Mesenchymal stem cell (in vitro differentiated cells and primary cell): ENCODE measurements at regions not wholly inside any gene's neighbourhood (a gene's known extent, or its start where the extent isn't known, plus 50 kb on each side); places are given as distances from the start of the nearest gene placed in this dataset.
A peak's percentile ranks its signal among the peaks of the same experiment; 100 is the strongest.

Experiments used
- DNase-seq: peaks from one replicate; pipeline ENCODE4 v3.0.0-alpha.2; 2013
- H2AFZ ChIP-seq: one replicate; pipeline ENCODE4 v1.6.1; 2013; ENCODE audit warnings: low read depth, mild to moderate bottlenecking, control low read depth, inconsistent platforms, low read length, moderate library complexity
- H2AK5ac ChIP-seq: 2 replicates; pipeline ENCODE4 v1.6.1; 2013; ENCODE audit warnings: low read length, moderate library complexity, mild to moderate bottlenecking, inconsistent platforms; ENCODE audit not compliant: severe bottlenecking
- H2BK120ac ChIP-seq: one replicate; pipeline ENCODE4 v1.6.1; 2013; ENCODE audit warnings: low read depth, mild to moderate bottlenecking, inconsistent platforms, low read length, moderate library complexity
- H2BK12ac ChIP-seq, 2 experiments: one replicate each; pipeline ENCODE4 v1.6.1; 2013; ENCODE audit warnings: inconsistent platforms in 2 of 2, low read length in 2 of 2, mild to moderate bottlenecking in 2 of 2, moderate library complexity in 2 of 2, control low read depth in 1 of 2
- H2BK15ac ChIP-seq: one replicate; pipeline ENCODE4 v1.6.1; 2013; ENCODE audit warnings: mild to moderate bottlenecking, low read depth, inconsistent platforms; ENCODE audit not compliant: poor library complexity, severe bottlenecking
- H2BK5ac ChIP-seq: 2 replicates; pipeline ENCODE4 v1.6.1; 2013; ENCODE audit warnings: low read depth, mild to moderate bottlenecking, low read length, control low read depth, inconsistent platforms; ENCODE audit not compliant: poor library complexity, severe bottlenecking
- H3K14ac ChIP-seq, 2 experiments: one replicate each; pipeline ENCODE4 v1.6.1; 2013; ENCODE audit warnings: inconsistent platforms in 2 of 2, low read length in 2 of 2, control low read depth in 1 of 2, mild to moderate bottlenecking in 1 of 2, moderate library complexity in 1 of 2
- H3K18ac ChIP-seq, 2 experiments: one replicate each; pipeline ENCODE4 v1.6.1; 2013; ENCODE audit warnings: inconsistent platforms in 2 of 2, low read length in 2 of 2, control low read depth in 1 of 2, low read depth in 1 of 2, mild to moderate bottlenecking in 1 of 2
- H3K23ac ChIP-seq, 2 experiments: one replicate each; pipeline ENCODE4 v1.6.1; 2013; ENCODE audit warnings: inconsistent platforms in 2 of 2, low read length in 2 of 2, mild to moderate bottlenecking in 2 of 2, moderate library complexity in 2 of 2, control low read depth in 1 of 2
- H3K27ac ChIP-seq: 2 replicates; pipeline ENCODE4 v1.5.1; 2013; ENCODE audit warnings: mild to moderate bottlenecking, moderate library complexity, low read length, control low read depth, inconsistent platforms; ENCODE audit not compliant: poor library complexity, severe bottlenecking
- H3K27me3 ChIP-seq, 2 experiments: 2 replicates each; pipeline versions ENCODE4 v1.6.1 to v1.7.0; 2013; ENCODE audit warnings: low read length in 2 of 2, mild to moderate bottlenecking in 2 of 2, moderate library complexity in 2 of 2, control low read depth in 1 of 2, inconsistent platforms in 1 of 2; ENCODE audit not compliant: control insufficient read depth in 1 of 2, insufficient read depth in 1 of 2
- H3K36me3 ChIP-seq, 2 experiments: 2 replicates each; pipeline versions ENCODE4 v1.6.1 to v1.7.0; 2013; ENCODE audit warnings: low read length in 2 of 2, control low read depth in 1 of 2, inconsistent platforms in 1 of 2, low read depth in 1 of 2, mild to moderate bottlenecking in 1 of 2; ENCODE audit not compliant: insufficient read depth in 2 of 2, control insufficient read depth in 1 of 2
- H3K4ac ChIP-seq, 2 experiments: one replicate each; pipeline ENCODE4 v1.6.1; 2013; ENCODE audit warnings: inconsistent platforms in 2 of 2, low read length in 2 of 2, mild to moderate bottlenecking in 2 of 2, moderate library complexity in 2 of 2, control low read depth in 1 of 2, low read depth in 1 of 2
- H3K4me1 ChIP-seq: 2 replicates; pipeline ENCODE4 v1.6.1; 2013; ENCODE audit warnings: low read depth, low read length, control low read depth; ENCODE audit not compliant: control insufficient read depth, insufficient read depth
- H3K4me2 ChIP-seq: 2 replicates; pipeline ENCODE4 v1.6.1; 2013; ENCODE audit warnings: low read length, mild to moderate bottlenecking, inconsistent platforms; ENCODE audit not compliant: poor library complexity, severe bottlenecking
- H3K4me3 ChIP-seq, 2 experiments: 2 replicates each; pipeline versions ENCODE4 v1.5.1 to v1.7.0; 2013; ENCODE audit warnings: low read length in 2 of 2, mild to moderate bottlenecking in 2 of 2, control low read depth in 1 of 2, low read depth in 1 of 2; ENCODE audit not compliant: insufficient read depth in 1 of 2
- H3K79me1 ChIP-seq: replicated peaks from 2 replicates; pipeline ENCODE4 v1.6.1; 2013; ENCODE audit warnings: mild to moderate bottlenecking, control low read depth, low read length, inconsistent platforms; ENCODE audit not compliant: poor library complexity, severe bottlenecking
- H3K9ac ChIP-seq: 2 replicates; pipeline ENCODE4 v1.7.0; 2013; ENCODE audit warnings: mild to moderate bottlenecking, low read length, moderate library complexity
- H3K9me3 ChIP-seq: 2 replicates; pipeline ENCODE4 v1.7.0; 2013; ENCODE audit warnings: mild to moderate bottlenecking, low read length; ENCODE audit not compliant: control insufficient read depth
- H4K8ac ChIP-seq: one replicate; pipeline ENCODE4 v1.6.1; 2013; ENCODE audit warnings: inconsistent platforms, mild to moderate bottlenecking, low read length, moderate library complexity
- H4K91ac ChIP-seq: one replicate; pipeline ENCODE4 v1.6.1; 2013; ENCODE audit warnings: mild to moderate bottlenecking, low read length, inconsistent platforms
- WGBS: methylation state at CpG from one replicate; pipeline ENCODE4 v1.1.7; 2013; ENCODE audit warnings: mixed read lengths; 5-methylcytosine and 5-hydroxymethylcytosine counted together

- DNase-seq: no peak
- no peak overlapping the region for H2BK15ac ChIP-seq
- H3K4me3 ChIP-seq: no peak overlapping the region
- H3K4me2 ChIP-seq: no peak overlapping the region
- H3K14ac ChIP-seq: no peak overlapping the region
- H3K27ac ChIP-seq: no peak overlapping the region
- no peaks in the 10 kb centered on the region for H3K36me3 ChIP-seq
- peak overlapping the region in 1 of 2 experiments; percentile 73 for H2BK12ac ChIP-seq
- H3K4ac ChIP-seq: no peak overlapping the region
- H3K18ac ChIP-seq: peak overlapping the region; percentile 49 to 59
- no peak overlapping the region for H4K8ac ChIP-seq
- H3K27me3 ChIP-seq: no peaks in the 10 kb centered on the region
- H2AK5ac ChIP-seq: peak overlapping the region; percentile 51
- 90% methylated on average over 2 of the region's 2 CpGs for WGBS
- peaks cover 5% of the 10 kb centered on the region for H3K4me1 ChIP-seq
- H3K79me1 ChIP-seq: no peaks in the 10 kb centered on the region
- no peaks in the 10 kb centered on the region for H3K9me3 ChIP-seq
- no peak overlapping the region for H3K23ac ChIP-seq
- H3K9ac ChIP-seq: no peak overlapping the region
- no peak overlapping the region for H2BK5ac ChIP-seq
- no peak overlapping the region for H2AFZ ChIP-seq
- H2BK120ac ChIP-seq: no peak overlapping the region
- H4K91ac ChIP-seq: no peak overlapping the region
These were observed 532.8 kb downstream of the ZIC1 start for GRCh38 chr3:147941969-147942368.

- Histone ChIP-seq H2BK12ac (no peak overlapping the region), H3K4ac (no peak overlapping the region), H3K4me1 (peaks cover 5% of the 10 kb centered on the region), H3K4me2 (no peak overlapping the region), H3K27me3 (no peaks in the 10 kb centered on the region), H2BK15ac (no peak overlapping the region), H2BK120ac (no peak overlapping the region), H3K36me3 (no peaks in the 10 kb centered on the region), H3K79me1 (no peaks in the 10 kb centered on the region), H3K18ac (no peak overlapping the region), H4K91ac (no peak overlapping the region), H3K4me3 (peak overlapping the region in 1 of 2 experiments; percentile 57), H2AK5ac (no peak overlapping the region), H4K8ac (no peak overlapping the region), H3K9ac (peak overlapping the region; percentile 86), H2BK5ac (peak overlapping the region; percentile 74), H3K14ac (no peak overlapping the region), H2AFZ (no peak overlapping the region), H3K27ac (peak overlapping the region; percentile 81), H3K23ac (no peak overlapping the region), H3K9me3 (no peaks in the 10 kb centered on the region)
- peak; percentile 88 for DNase-seq
- 26% methylated on average over 2 of the region's 2 CpGs for WGBS
These were observed 534.2 kb downstream of the ZIC1 start for GRCh38 chr3:147943265-147943945.

- no peak overlapping the region for H2BK15ac ChIP-seq
- H3K4ac ChIP-seq: no peak overlapping the region
- no peaks in the 10 kb centered on the region for H3K27me3 ChIP-seq
- no peak overlapping the region for H3K18ac ChIP-seq
- H4K8ac ChIP-seq: peak overlapping the region; percentile 69
- no peak overlapping the region for H3K23ac ChIP-seq
- no peak overlapping the region for H3K14ac ChIP-seq
- H3K36me3 ChIP-seq: no peaks in the 10 kb centered on the region
- H2AK5ac ChIP-seq: no peak overlapping the region
- H2BK12ac ChIP-seq: no peak overlapping the region
- H3K4me3 ChIP-seq: peak overlapping the region in 1 of 2 experiments; percentile 72
- peak; percentile 90 for DNase-seq
- peak overlapping the region; percentile 67 for H3K27ac ChIP-seq
- H2AFZ ChIP-seq: no peak overlapping the region
- peak overlapping the region; percentile 86 for H3K9ac ChIP-seq
- no peak overlapping the region for H3K4me2 ChIP-seq
- H2BK120ac ChIP-seq: no peak overlapping the region
- 25% methylated on average over 3 of the region's 4 CpGs for WGBS
- H3K79me1 ChIP-seq: no peaks in the 10 kb centered on the region
- H3K4me1 ChIP-seq: peaks cover 3% of the 10 kb centered on the region
- H4K91ac ChIP-seq: no peak overlapping the region
- no peak overlapping the region for H2BK5ac ChIP-seq
- no peaks in the 10 kb centered on the region for H3K9me3 ChIP-seq
These were observed 536.9 kb downstream of the ZIC1 start for GRCh38 chr3:147945968-147946519.

- Histone ChIP-seq H2AK5ac (no peak overlapping the region), H2BK5ac (no peak overlapping the region), H2BK15ac (no peak overlapping the region), H3K79me1 (no peaks in the 10 kb centered on the region), H3K4me1 (no peaks in the 10 kb centered on the region), H4K8ac (no peak overlapping the region), H3K14ac (no peak overlapping the region), H3K4ac (no peak overlapping the region), H3K27me3 (no peaks in the 10 kb centered on the region), H3K27ac (no peak overlapping the region), H2BK120ac (no peak overlapping the region), H2AFZ (no peak overlapping the region), H3K4me3 (no peak overlapping the region), H3K4me2 (no peak overlapping the region), H2BK12ac (no peak overlapping the region), H3K9ac (no peak overlapping the region), H4K91ac (no peak overlapping the region), H3K23ac (no peak overlapping the region), H3K18ac (no peak overlapping the region), H3K36me3 (no peaks in the 10 kb centered on the region), H3K9me3 (peaks cover 6% of the 10 kb centered on the region)
- DNase-seq: no peak
- WGBS: 95% methylated on average over 1 of the region's 1 CpG
These were observed 547.5 kb downstream of the ZIC1 start for GRCh38 chr3:147956615-147957014.
